HEK293 (cell line): ENCODE measurements at regions not wholly inside any gene's neighbourhood (a gene's known extent, or its start where the extent isn't known, plus 50 kb on each side); places are given as distances from the start of the nearest gene placed in this dataset.

ENCODE experiments used
- CTCF ChIA-PET: fragments of 350-600 bp; formaldehyde crosslinking; extraction: SDS; loops from one replicate; lab custom pipeline; 2021; ENCODE audit warnings: antibody characterized with exemption; lab: Yijun Ruan, JAX
- POLR2A ChIA-PET: fragments of 300-600 bp; formaldehyde crosslinking; extraction: SDS; loops from one replicate; lab custom pipeline; 2020; ENCODE audit warnings: antibody characterized with exemption, inconsistent platforms; lab: Yijun Ruan, JAX
- H3K27ac ChIP-seq: fragments of 200-500 bp; sonication (Bioruptor generic); 2 replicates; pipeline ENCODE4 v1.5.1; 2014; ENCODE audit warnings: low read depth, low read length, control low read depth, inconsistent platforms; ENCODE audit errors: extremely low read depth
- H3K36me3 ChIP-seq, 2 experiments: fragments of 200-500 bp in 1 of 2; sonication (Bioruptor generic) in 1 of 2; 1 replicate in 1 of 2; 2 replicates in 1 of 2; pipeline ENCODE4 v1.5.1; 2014 to 2017; ENCODE audit warnings: inconsistent platforms in 2 of 2, low read length in 2 of 2; ENCODE audit not compliant: control insufficient read depth in 2 of 2, insufficient read depth in 1 of 2
- H3K4me1 ChIP-seq: fragments of 200-500 bp; sonication (Bioruptor generic); 2 replicates; pipeline ENCODE4 v1.5.1; 2014; ENCODE audit warnings: mild to moderate bottlenecking, low read length, inconsistent platforms; ENCODE audit not compliant: control insufficient read depth, insufficient read depth
- H3K4me3 ChIP-seq: 2 replicates; pipeline ENCODE4 v1.5.1; 2011; ENCODE audit warnings: low read depth, mild to moderate bottlenecking, control low read depth, low read length, moderate library complexity
- H3K9me3 ChIP-seq: fragments of 200-500 bp; sonication (Bioruptor generic); 2 replicates; pipeline ENCODE4 v1.5.1; 2014; ENCODE audit warnings: low read depth, low read length, inconsistent platforms; ENCODE audit not compliant: control insufficient read depth, insufficient read depth
- CTCF ChIP-seq: fragments of 450-650 bp; formaldehyde crosslinking; IDR thresholded peaks from 2 replicates; pipeline ENCODE4 v1.5.1; 2016; ENCODE audit warnings: missing biosample characterization, missing genetic modification characterization
- GLI2 ChIP-seq: fragments of 450-650 bp; formaldehyde crosslinking; IDR thresholded peaks from 2 replicates; pipeline ENCODE4; 2017; ENCODE audit warnings: missing biosample characterization, missing genetic modification characterization, low read depth, borderline replicate concordance
- HOXA7 ChIP-seq: sonication (generic); formaldehyde crosslinking; IDR thresholded peaks from 2 replicates; pipeline ENCODE4 v1.8.1; 2022; ENCODE audit warnings: missing genetic modification reagents, borderline replicate concordance
- IKZF3 ChIP-seq: fragments of 450-650 bp; IDR thresholded peaks from 2 replicates; pipeline ENCODE4 v1.5.0; 2018; ENCODE audit warnings: missing biosample characterization, mild to moderate bottlenecking, missing genetic modification characterization, moderate library complexity
- KLF16 ChIP-seq: fragments of 450-650 bp; formaldehyde crosslinking; IDR thresholded peaks from 2 replicates; pipeline ENCODE4 v1.5.1; 2017; ENCODE audit warnings: missing biosample characterization, missing genetic modification characterization
- OVOL3 ChIP-seq: fragments of 450-650 bp; formaldehyde crosslinking; IDR thresholded peaks from 2 replicates; pipeline ENCODE4 v1.5.1; 2016; ENCODE audit warnings: missing biosample characterization, missing genetic modification characterization
- TCF7L2 ChIP-seq: IDR thresholded peaks from 2 replicates; pipeline ENCODE4 v1.6.1; 2011; ENCODE audit warnings: low read depth, mild to moderate bottlenecking, inconsistent platforms, low read length, moderate library complexity, borderline replicate concordance
- ZBTB44 ChIP-seq: fragments of 450-650 bp; IDR thresholded peaks from 2 replicates; pipeline ENCODE4 v1.5.1; 2018; ENCODE audit warnings: missing biosample characterization, mild to moderate bottlenecking, missing genetic modification characterization
- ZBTB7A ChIP-seq: fragments of 450-650 bp; formaldehyde crosslinking; IDR thresholded peaks from 2 replicates; pipeline ENCODE4 v1.5.1; 2016; ENCODE audit warnings: low read depth, missing biosample characterization, missing genetic modification characterization
- ZFP41 ChIP-seq: fragments of 450-650 bp; formaldehyde crosslinking; IDR thresholded peaks from 2 replicates; pipeline ENCODE4 v1.5.1; 2016; ENCODE audit warnings: missing biosample characterization, missing genetic modification characterization, borderline replicate concordance
- ZNF16 ChIP-seq: fragments of 450-650 bp; formaldehyde crosslinking; IDR thresholded peaks from 2 replicates; pipeline ENCODE4 v1.5.1; 2016; ENCODE audit warnings: low read depth, missing biosample characterization, missing genetic modification characterization
- ZNF266 ChIP-seq: fragments of 450-650 bp; formaldehyde crosslinking; IDR thresholded peaks from 2 replicates; pipeline ENCODE4 v1.5.1; 2016; ENCODE audit warnings: missing biosample characterization, missing genetic modification characterization, low read depth
- ZNF426 ChIP-seq: fragments of 450-650 bp; formaldehyde crosslinking; IDR thresholded peaks from 2 replicates; pipeline ENCODE4 v1.5.1; 2017; ENCODE audit warnings: missing biosample characterization, missing genetic modification characterization, mild to moderate bottlenecking, inconsistent platforms, moderate library complexity
- ZNF529 ChIP-seq: fragments of 450-650 bp; formaldehyde crosslinking; IDR thresholded peaks from 2 replicates; pipeline ENCODE4 v1.5.1; 2017; ENCODE audit warnings: missing genetic modification characterization, missing biosample characterization; ENCODE audit not compliant: insufficient replicate concordance
- ZNF596 ChIP-seq: fragments of 450-650 bp; IDR thresholded peaks from 2 replicates; pipeline ENCODE4 v1.5.0; 2018; ENCODE audit warnings: missing biosample characterization, mild to moderate bottlenecking, missing genetic modification characterization, moderate library complexity
- ZNF654 ChIP-seq: fragments of 450-650 bp; formaldehyde crosslinking; IDR thresholded peaks from 2 replicates; pipeline ENCODE4 v1.5.1; 2016; ENCODE audit warnings: low read depth, missing biosample characterization, missing genetic modification characterization
- ZNF76 ChIP-seq: fragments of 450-650 bp; formaldehyde crosslinking; IDR thresholded peaks from 2 replicates; pipeline ENCODE4; 2016; ENCODE audit warnings: low read depth, missing biosample characterization, missing genetic modification characterization, borderline replicate concordance
- ZSCAN18 ChIP-seq: fragments of 450-650 bp; formaldehyde crosslinking; IDR thresholded peaks from 2 replicates; pipeline ENCODE4 v1.5.1; 2016; ENCODE audit warnings: missing biosample characterization, missing genetic modification characterization
- TF ChIP-seq, protein P1 (sequence below): fragments of 450-650 bp; formaldehyde crosslinking; IDR thresholded peaks from 2 replicates; pipeline ENCODE4 v1.5.1; 2017; ENCODE audit warnings: missing biosample characterization, missing genetic modification characterization
- TF ChIP-seq, protein P2 (sequence below): fragments of 450-650 bp; formaldehyde crosslinking; IDR thresholded peaks from 2 replicates; pipeline ENCODE4 v1.5.1; 2016; ENCODE audit warnings: missing biosample characterization, missing genetic modification characterization

- no peak for TF ChIP-seq KLF16 (tag by site-specific recombination)
- TF ChIP-seq ZNF76 = no peak
- TF ChIP-seq IKZF3 (tag by site-specific recombination) = no peak
- no peak for TF ChIP-seq ZBTB44 (tag by site-specific recombination)
These were observed 329.2 kb upstream of the TSHZ3 start (continued) for GRCh38 chr19:31678421-31678820.

DNA sequence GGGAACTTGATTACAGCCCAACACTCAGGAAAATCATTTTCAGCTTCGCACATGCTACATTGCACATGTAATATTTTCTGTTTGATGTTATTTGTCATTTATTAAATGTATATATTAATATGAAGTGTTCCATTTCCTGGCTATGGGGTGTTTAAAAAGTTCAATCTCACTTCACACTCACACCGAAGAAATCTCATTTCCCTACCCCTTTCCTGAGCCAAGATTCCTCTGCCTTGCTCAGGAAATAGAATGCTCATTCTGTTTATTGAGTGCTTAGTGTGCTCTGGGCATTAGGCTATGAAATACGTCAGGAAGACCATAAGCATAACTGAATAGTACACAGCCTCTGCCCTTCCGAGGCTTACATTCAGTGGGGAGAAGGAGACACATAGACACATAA, 331.9 kb upstream of the TSHZ3 start:
- ChIA-PET CTCF (interaction anchor here (0.7 to 1.4 kb wide), 4 partner anchors 27 to 544 kb away, joined by 3 to 4 read pairs (median 4); no protein-coding TSS in a partner anchor), POLR2A (no interaction called here)
- Histone ChIP-seq H3K27ac (no peak overlapping the region), H3K9me3 (peaks cover 11% of the 10 kb centered on the region), H3K4me3 (no peak overlapping the region), H3K36me3 (no peaks in the 10 kb centered on the region; a peak in 1 of 3 replicates), H3K4me1 (no peaks in the 10 kb centered on the region)
- TF ChIP-seq OVOL3 (no peak), HOXA7 (CRISPR knock-in tag) (no peak), TCF7L2 (no peak), ZNF654 (tag by site-specific recombination) (no peak), ZNF529 (tag by site-specific recombination) (no peak)

DNA sequence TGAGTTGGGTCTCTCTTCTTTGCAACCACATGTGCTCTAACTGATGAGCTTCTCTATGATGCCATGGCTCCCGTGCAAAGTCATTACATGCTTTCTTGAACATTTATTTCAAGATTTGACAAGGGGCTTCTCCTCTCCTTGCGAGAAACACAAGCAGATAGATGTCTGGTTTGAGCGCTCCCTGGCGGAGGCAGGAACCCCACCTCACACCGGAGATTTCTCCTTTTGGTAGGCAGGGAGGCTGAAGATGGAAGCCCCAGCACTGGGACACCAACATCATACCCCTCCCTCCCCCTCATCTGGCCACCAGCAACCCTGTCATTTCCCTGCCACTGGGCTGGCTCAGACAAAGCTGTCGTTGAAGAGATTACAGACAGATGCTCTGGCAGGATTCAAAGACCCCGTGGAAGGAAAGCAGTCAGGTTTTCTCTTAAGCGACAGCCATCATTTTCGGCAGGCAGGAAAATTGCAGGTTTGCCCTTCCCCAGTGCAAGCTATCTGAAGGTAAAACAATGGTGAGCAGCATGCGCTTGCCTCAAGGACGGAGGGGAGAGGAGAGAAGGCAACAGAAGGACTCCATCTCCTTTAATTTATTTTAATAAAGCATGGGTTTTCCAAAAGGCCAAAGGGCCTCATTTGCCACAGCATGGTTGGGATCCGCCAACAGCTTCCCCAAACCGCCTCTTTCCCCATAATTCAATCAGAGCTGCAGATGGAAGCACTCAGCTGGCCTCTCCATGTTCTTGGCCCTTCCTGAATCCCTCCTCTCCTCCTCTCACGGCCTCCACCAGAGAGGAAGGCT, 344.1 kb upstream of the TSHZ3 start:
- no peak for TF ChIP-seq ZSCAN18
- TF ChIP-seq ZBTB7A = no peak
- no peak for TF ChIP-seq GLI2 (tag by site-specific recombination)
- TF ChIP-seq, protein P1, sequence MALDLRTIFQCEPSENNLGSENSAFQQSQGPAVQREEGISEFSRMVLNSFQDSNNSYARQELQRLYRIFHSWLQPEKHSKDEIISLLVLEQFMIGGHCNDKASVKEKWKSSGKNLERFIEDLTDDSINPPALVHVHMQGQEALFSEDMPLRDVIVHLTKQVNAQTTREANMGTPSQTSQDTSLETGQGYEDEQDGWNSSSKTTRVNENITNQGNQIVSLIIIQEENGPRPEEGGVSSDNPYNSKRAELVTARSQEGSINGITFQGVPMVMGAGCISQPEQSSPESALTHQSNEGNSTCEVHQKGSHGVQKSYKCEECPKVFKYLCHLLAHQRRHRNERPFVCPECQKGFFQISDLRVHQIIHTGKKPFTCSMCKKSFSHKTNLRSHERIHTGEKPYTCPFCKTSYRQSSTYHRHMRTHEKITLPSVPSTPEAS = no peak
- TF ChIP-seq CTCF = no peak
- TF ChIP-seq ZNF266 = no peak
- no peak for TF ChIP-seq ZNF16 (tag by site-specific recombination)
- TF ChIP-seq ZNF596 (tag by site-specific recombination) = no peak
- TF ChIP-seq, protein P2, sequence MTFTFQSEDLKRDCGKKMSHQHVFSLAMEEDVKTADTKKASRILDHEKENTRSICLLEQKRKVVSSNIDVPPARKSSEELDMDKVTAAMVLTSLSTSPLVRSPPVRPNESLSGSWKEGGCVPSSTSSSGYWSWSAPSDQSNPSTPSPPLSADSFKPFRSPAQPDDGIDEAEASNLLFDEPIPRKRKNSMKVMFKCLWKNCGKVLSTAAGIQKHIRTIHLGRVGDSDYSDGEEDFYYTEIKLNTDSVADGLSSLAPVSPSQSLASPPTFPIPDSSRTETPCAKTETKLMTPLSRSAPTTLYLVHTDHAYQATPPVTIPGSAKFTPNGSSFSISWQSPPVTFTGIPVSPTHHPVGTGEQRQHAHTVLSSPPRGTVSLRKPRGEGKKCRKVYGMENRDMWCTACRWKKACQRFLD (tag by site-specific recombination) = no peak
- TF ChIP-seq ZFP41 (tag by site-specific recombination) = no peak
- no peak for TF ChIP-seq ZNF426
- Histone ChIP-seq H3K36me3 (no peaks in the 10 kb centered on the region; a peak in 1 of 3 replicates), H3K4me3 (no peak overlapping the region), H3K9me3 (0 out of 2 replicates have a peak, but pooled peaks cover 2% of the 10 kb centered on the region), H3K4me1 (no peaks in the 10 kb centered on the region), H3K27ac (no peak overlapping the region)
- POLR2A ChIA-PET = no interaction called here
- CTCF ChIA-PET = interaction anchor here (0.7 kb wide), 1 partner anchor 514 kb away, joined by 3 read pairs; no protein-coding TSS in a partner anchor
